DOHH2 (cell line): ENCODE measurements at regions not wholly inside any gene's neighbourhood (a gene's known extent, or its start where the extent isn't known, plus 50 kb on each side); places are given as distances from the start of the nearest gene placed in this dataset.

Source experiments
- CTCF ChIP-seq: fragments of 200-600 bp; sonication (generic); IDR thresholded peaks from one replicate; pipeline ENCODE4 v1.5.1; 2014; ENCODE audit warnings: antibody characterized with exemption, mild to moderate bottlenecking, low read depth, low read length; ENCODE audit not compliant: poor library complexity, severe bottlenecking
- EZH2phosphoT487 ChIP-seq: fragments of 200-600 bp; sonication (generic); IDR thresholded peaks from 2 replicates; pipeline ENCODE4 v1.6.1; 2017; ENCODE audit warnings: borderline replicate concordance, mild to moderate bottlenecking, antibody characterized with exemption, low read length, moderate library complexity, mixed read lengths

- TF ChIP-seq CTCF (no peak), EZH2phosphoT487 (no peak)
These were observed 168.8 kb upstream of the PLXNA2 start for GRCh38 chr1:208413006-208413405.
